A673 (cell line): ENCODE measurements at regions not wholly inside any gene's neighbourhood (a gene's known extent, or its start where the extent isn't known, plus 50 kb on each side); places are given as distances from the start of the nearest gene placed in this dataset.

Source experiments
- EZH2 ChIP-seq: fragments of 200-600 bp; sonication (generic); IDR thresholded peaks from 2 replicates; pipeline ENCODE4 v1.6.1; 2017; ENCODE audit warnings: borderline replicate concordance, low read depth, mild to moderate bottlenecking, mixed read lengths, antibody characterized with exemption, low read length; ENCODE audit not compliant: poor library complexity, severe bottlenecking
- TF ChIP-seq, protein P1 (sequence below): fragments of 300-800, 200-600 bp; sonication (generic); conservative IDR thresholded peaks from 2 replicates; pipeline ENCODE4 v1.5.1; 2017; ENCODE audit warnings: low read depth, mild to moderate bottlenecking, antibody characterized with exemption, low read length, moderate library complexity, mixed read lengths

GRCh38 chr1:189369612-189370011 lies 1108.1 kb downstream of the BRINP3 start:
- TF ChIP-seq EZH2, result no peak
- TF ChIP-seq, protein P1, sequence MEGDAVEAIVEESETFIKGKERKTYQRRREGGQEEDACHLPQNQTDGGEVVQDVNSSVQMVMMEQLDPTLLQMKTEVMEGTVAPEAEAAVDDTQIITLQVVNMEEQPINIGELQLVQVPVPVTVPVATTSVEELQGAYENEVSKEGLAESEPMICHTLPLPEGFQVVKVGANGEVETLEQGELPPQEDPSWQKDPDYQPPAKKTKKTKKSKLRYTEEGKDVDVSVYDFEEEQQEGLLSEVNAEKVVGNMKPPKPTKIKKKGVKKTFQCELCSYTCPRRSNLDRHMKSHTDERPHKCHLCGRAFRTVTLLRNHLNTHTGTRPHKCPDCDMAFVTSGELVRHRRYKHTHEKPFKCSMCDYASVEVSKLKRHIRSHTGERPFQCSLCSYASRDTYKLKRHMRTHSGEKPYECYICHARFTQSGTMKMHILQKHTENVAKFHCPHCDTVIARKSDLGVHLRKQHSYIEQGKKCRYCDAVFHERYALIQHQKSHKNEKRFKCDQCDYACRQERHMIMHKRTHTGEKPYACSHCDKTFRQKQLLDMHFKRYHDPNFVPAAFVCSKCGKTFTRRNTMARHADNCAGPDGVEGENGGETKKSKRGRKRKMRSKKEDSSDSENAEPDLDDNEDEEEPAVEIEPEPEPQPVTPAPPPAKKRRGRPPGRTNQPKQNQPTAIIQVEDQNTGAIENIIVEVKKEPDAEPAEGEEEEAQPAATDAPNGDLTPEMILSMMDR, result no peak
